ENCODE measurements at regions not wholly inside any gene's neighbourhood (a gene's known extent, or its start where the extent isn't known, plus 50 kb on each side); places are given as distances from the start of the nearest gene placed in this dataset.

- BruUV-seq (replicated peaks), result no TSS peak
- ATAC-seq, result no peak
- intact Hi-C loops (cut with micrococcal nuclease; ENCODE audit: unreplicated experiment), result no loop called here
- H4K20me1 ChIP-seq (ENCODE audit: control insufficient read depth, insufficient read depth), result no peaks in the 10 kb centered on the region
- POLR2A ChIA-PET, result no interaction called here
- H3K9me3 ChIP-seq (replicated peaks; ENCODE audit: control insufficient read depth, insufficient read depth, low read length), result no peaks in the 10 kb centered on the region
- H3K4me2 ChIP-seq (ENCODE audit: control insufficient read depth, insufficient read depth), result no peak overlapping the region
- no peaks in the 10 kb centered on the region for H3K79me2 ChIP-seq (ENCODE audit: control insufficient read depth, insufficient read depth, low read length)
- no peak for FAIRE-seq
- no peak overlapping the region for H2AFZ ChIP-seq (ENCODE audit: control insufficient read depth, low read depth, low read length)
- H3K27me3 ChIP-seq (replicated peaks in 1 of 2; ENCODE audit: control insufficient read depth in 2 of 2, insufficient read depth in 2 of 2, low read length in 1 of 2), result no peaks in the 10 kb centered on the region
- no peaks in the 10 kb centered on the region for H3K4me1 ChIP-seq (ENCODE audit: control insufficient read depth, insufficient read depth, low read length)
- H3K4me3 ChIP-seq, result no peak overlapping the region
- in situ Hi-C loops (cut with MboI), result no loop called here
- no peak for DNase-seq (ENCODE audit: low read depth, low spot score)
- no peak overlapping the region for H3K27ac ChIP-seq (ENCODE audit: control insufficient read depth, insufficient read depth)
- SMC1A ChIA-PET (ENCODE audit: uncharacterized antibody, unreplicated experiment), result interaction anchor here (1.6 to 1.8 kb wide), 2 partner anchors 12 to 18 kb away, joined by 3 to 4 read pairs; no protein-coding TSS in a partner anchor
- RAD21 ChIA-PET (ENCODE audit: unreplicated experiment), result no interaction called here
- 23% methylated on average over 3 of the region's 3 CpGs for WGBS (ENCODE audit: insufficient coverage, insufficient replicate concordance, low lambda C conversion rate, missing lambda C conversion rate)
- TF ChIP-seq IRF4 (IDR thresholded peaks at IDR 0.05; ENCODE audit: low read depth, low read length), result no peak
- peak; percentile 71 for TF ChIP-seq BCL3 (IDR thresholded peaks at IDR 0.05; ENCODE audit: borderline replicate concordance, insufficient read depth, low read depth, low read length, poor library complexity, severe bottlenecking)
- CTCF ChIA-PET, result no interaction called here
- H3K36me3 ChIP-seq (ENCODE audit: control insufficient read depth in 2 of 2, insufficient read depth in 2 of 2, low read length in 1 of 2), result no peaks in the 10 kb centered on the region
- H3K9ac ChIP-seq (ENCODE audit: control insufficient read depth, insufficient read depth, low read length), result no peak overlapping the region
Observed at GRCh38 chr21:15625363-15625762, 104.4 kb upstream of the USP25 start.

- in situ Hi-C loops (cut with MboI), result no loop called here
- intact Hi-C loops (cut with micrococcal nuclease; ENCODE audit: unreplicated experiment), result no loop called here
- Histone ChIP-seq H3K27ac (ENCODE audit: control insufficient read depth, insufficient read depth) (no peak overlapping the region), H3K36me3 (ENCODE audit: control insufficient read depth in 2 of 2, insufficient read depth in 2 of 2, low read length in 1 of 2) (no peaks in the 10 kb centered on the region), H3K4me1 (ENCODE audit: control insufficient read depth, insufficient read depth, low read length) (no peaks in the 10 kb centered on the region), H3K27me3 (replicated peaks in 1 of 2; ENCODE audit: control insufficient read depth in 2 of 2, insufficient read depth in 2 of 2, low read length in 1 of 2) (no peaks in the 10 kb centered on the region), H3K4me3 (no peak overlapping the region), H4K20me1 (ENCODE audit: control insufficient read depth, insufficient read depth) (no peaks in the 10 kb centered on the region), H2AFZ (ENCODE audit: control insufficient read depth, low read depth, low read length) (no peak overlapping the region), H3K79me2 (ENCODE audit: control insufficient read depth, insufficient read depth, low read length) (no peaks in the 10 kb centered on the region), H3K9ac (ENCODE audit: control insufficient read depth, insufficient read depth, low read length) (no peak overlapping the region), H3K9me3 (replicated peaks; ENCODE audit: control insufficient read depth, insufficient read depth, low read length) (no peaks in the 10 kb centered on the region), H3K4me2 (ENCODE audit: control insufficient read depth, insufficient read depth) (no peak overlapping the region)
- ATAC-seq (no peak), DNase-seq (ENCODE audit: low read depth, low spot score) (no peak), FAIRE-seq (no peak)
- ChIA-PET SMC1A (ENCODE audit: uncharacterized antibody, unreplicated experiment) (interaction anchor here (1.6 kb wide), 1 partner anchor 13 kb away, joined by 3 read pairs; no protein-coding TSS in a partner anchor), CTCF (no interaction called here), RAD21 (ENCODE audit: unreplicated experiment) (no interaction called here), POLR2A (no interaction called here)
- BruUV-seq (replicated peaks), result no TSS peak
- no peak for TF ChIP-seq MYB (IDR thresholded peaks at IDR 0.05; ENCODE audit: borderline replicate concordance, low read depth, low read length)
- TF ChIP-seq, protein P1, sequence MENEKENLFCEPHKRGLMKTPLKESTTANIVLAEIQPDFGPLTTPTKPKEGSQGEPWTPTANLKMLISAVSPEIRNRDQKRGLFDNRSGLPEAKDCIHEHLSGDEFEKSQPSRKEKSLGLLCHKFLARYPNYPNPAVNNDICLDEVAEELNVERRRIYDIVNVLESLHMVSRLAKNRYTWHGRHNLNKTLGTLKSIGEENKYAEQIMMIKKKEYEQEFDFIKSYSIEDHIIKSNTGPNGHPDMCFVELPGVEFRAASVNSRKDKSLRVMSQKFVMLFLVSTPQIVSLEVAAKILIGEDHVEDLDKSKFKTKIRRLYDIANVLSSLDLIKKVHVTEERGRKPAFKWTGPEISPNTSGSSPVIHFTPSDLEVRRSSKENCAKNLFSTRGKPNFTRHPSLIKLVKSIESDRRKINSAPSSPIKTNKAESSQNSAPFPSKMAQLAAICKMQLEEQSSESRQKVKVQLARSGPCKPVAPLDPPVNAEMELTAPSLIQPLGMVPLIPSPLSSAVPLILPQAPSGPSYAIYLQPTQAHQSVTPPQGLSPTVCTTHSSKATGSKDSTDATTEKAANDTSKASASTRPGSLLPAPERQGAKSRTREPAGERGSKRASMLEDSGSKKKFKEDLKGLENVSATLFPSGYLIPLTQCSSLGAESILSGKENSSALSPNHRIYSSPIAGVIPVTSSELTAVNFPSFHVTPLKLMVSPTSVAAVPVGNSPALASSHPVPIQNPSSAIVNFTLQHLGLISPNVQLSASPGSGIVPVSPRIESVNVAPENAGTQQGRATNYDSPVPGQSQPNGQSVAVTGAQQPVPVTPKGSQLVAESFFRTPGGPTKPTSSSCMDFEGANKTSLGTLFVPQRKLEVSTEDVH (IDR thresholded peaks at IDR 0.05; ENCODE audit: low read depth, partially characterized antibody), result no peak
- TF ChIP-seq NR2F1 (conservative IDR thresholded peaks at IDR 0.05), result no peak
- no peak for TF ChIP-seq TCF12 (IDR thresholded peaks at IDR 0.05; ENCODE audit: low read depth, low read length)
- TF ChIP-seq HDGF (IDR thresholded peaks at IDR 0.05), result no peak
- no peak for TF ChIP-seq ESRRA (IDR thresholded peaks at IDR 0.05; ENCODE audit: low read length)
- TF ChIP-seq, protein P2, sequence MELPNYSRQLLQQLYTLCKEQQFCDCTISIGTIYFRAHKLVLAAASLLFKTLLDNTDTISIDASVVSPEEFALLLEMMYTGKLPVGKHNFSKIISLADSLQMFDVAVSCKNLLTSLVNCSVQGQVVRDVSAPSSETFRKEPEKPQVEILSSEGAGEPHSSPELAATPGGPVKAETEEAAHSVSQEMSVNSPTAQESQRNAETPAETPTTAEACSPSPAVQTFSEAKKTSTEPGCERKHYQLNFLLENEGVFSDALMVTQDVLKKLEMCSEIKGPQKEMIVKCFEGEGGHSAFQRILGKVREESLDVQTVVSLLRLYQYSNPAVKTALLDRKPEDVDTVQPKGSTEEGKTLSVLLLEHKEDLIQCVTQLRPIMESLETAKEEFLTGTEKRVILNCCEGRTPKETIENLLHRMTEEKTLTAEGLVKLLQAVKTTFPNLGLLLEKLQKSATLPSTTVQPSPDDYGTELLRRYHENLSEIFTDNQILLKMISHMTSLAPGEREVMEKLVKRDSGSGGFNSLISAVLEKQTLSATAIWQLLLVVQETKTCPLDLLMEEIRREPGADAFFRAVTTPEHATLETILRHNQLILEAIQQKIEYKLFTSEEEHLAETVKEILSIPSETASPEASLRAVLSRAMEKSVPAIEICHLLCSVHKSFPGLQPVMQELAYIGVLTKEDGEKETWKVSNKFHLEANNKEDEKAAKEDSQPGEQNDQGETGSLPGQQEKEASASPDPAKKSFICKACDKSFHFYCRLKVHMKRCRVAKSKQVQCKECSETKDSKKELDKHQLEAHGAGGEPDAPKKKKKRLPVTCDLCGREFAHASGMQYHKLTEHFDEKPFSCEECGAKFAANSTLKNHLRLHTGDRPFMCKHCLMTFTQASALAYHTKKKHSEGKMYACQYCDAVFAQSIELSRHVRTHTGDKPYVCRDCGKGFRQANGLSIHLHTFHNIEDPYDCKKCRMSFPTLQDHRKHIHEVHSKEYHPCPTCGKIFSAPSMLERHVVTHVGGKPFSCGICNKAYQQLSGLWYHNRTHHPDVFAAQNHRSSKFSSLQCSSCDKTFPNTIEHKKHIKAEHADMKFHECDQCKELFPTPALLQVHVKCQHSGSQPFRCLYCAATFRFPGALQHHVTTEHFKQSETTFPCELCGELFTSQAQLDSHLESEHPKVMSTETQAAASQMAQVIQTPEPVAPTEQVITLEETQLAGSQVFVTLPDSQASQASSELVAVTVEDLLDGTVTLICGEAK (IDR thresholded peaks at IDR 0.05; ENCODE audit: borderline replicate concordance), result no peak
Observed at GRCh38 chr21:15626031-15626430, 103.8 kb upstream of the USP25 start.
